Liver (tissue), 3 donors: ENCODE measurements at regions not wholly inside any gene's neighbourhood (a gene's known extent, or its start where the extent isn't known, plus 50 kb on each side); places are given as distances from the start of the nearest gene placed in this dataset.

Experiments
- EGR1 ChIP-seq, 2 donors: IDR thresholded peaks; 2 replicates each; pipeline ENCODE4 v1.6.1; 2016 to 2018; ENCODE audit warnings: antibody characterized with exemption in 2 of 2, low read depth in 2 of 2
- GABPA ChIP-seq, 2 donors: IDR thresholded peaks in 1 of 2; conservative IDR thresholded peaks in 1 of 2; 2 replicates each; pipeline ENCODE4 v1.6.1; 2016; ENCODE audit warnings: antibody characterized with exemption in 2 of 2, mild to moderate bottlenecking in 1 of 2, moderate library complexity in 1 of 2
- HNF4G ChIP-seq: IDR thresholded peaks from 2 replicates; pipeline ENCODE4 v1.6.1; 2016; ENCODE audit warnings: antibody characterized with exemption
- RAD21 ChIP-seq, 2 donors: IDR thresholded peaks; 2 replicates each; pipeline ENCODE4 v1.6.1; 2016; ENCODE audit warnings: antibody characterized with exemption in 2 of 2, mild to moderate bottlenecking in 2 of 2
- RXRA ChIP-seq, 2 donors: IDR thresholded peaks; 2 replicates each; pipeline ENCODE4 v1.6.1; 2017 to 2018; ENCODE audit warnings: antibody characterized with exemption in 2 of 2, mild to moderate bottlenecking in 1 of 2
- SP1 ChIP-seq: IDR thresholded peaks from 2 replicates; pipeline ENCODE4 v1.6.1; 2018; ENCODE audit warnings: antibody characterized with exemption, mild to moderate bottlenecking
- TAF1 ChIP-seq: conservative IDR thresholded peaks from 2 replicates; pipeline ENCODE4 v1.6.1; 2016; ENCODE audit warnings: antibody characterized with exemption, mild to moderate bottlenecking
- YY1 ChIP-seq: IDR thresholded peaks from 2 replicates; pipeline ENCODE4 v1.6.1; 2016; ENCODE audit warnings: antibody characterized with exemption, mild to moderate bottlenecking
- TF ChIP-seq, protein P1 (sequence below): fragments of 150-350 bp; IDR thresholded peaks from 2 replicates; pipeline ENCODE4 v1.5.1; 2017; ENCODE audit warnings: improper control_type of control experiment, low read depth, low read length; ENCODE audit not compliant: missing input control
- TF ChIP-seq, protein P2 (sequence below): IDR thresholded peaks from 2 replicates; pipeline ENCODE4 v1.6.1; 2016; ENCODE audit warnings: antibody characterized with exemption
- TF ChIP-seq, protein P3 (sequence below): IDR thresholded peaks from 2 replicates; pipeline ENCODE4 v1.6.1; 2016; ENCODE audit warnings: antibody characterized with exemption, mild to moderate bottlenecking
- TF ChIP-seq, protein P4 (sequence below): IDR thresholded peaks from 2 replicates; pipeline ENCODE4 v1.6.1; 2016; ENCODE audit warnings: antibody characterized with exemption
- donor health status: healthy.
- donor health status: healthy.

DNA sequence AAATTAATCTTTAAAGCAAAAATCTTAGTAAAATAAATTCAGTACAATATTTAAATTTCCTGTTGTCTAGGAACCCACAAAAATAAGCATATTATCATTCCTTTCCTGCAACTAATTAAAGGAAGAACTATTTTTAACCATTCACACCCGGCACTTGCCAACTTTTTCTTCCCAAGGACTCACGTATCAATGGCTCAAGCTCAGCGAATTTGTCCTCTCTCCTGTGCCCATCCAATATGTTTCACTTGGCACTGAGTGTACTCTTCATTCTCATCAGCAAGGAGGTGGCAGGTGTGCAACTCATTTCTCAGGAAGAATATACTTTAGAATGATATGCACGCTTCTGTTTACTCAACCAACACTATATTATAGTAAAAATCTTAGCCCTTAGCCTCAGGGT lies 419.4 kb downstream of the C6orf118 start:
- TF ChIP-seq, protein P1, sequence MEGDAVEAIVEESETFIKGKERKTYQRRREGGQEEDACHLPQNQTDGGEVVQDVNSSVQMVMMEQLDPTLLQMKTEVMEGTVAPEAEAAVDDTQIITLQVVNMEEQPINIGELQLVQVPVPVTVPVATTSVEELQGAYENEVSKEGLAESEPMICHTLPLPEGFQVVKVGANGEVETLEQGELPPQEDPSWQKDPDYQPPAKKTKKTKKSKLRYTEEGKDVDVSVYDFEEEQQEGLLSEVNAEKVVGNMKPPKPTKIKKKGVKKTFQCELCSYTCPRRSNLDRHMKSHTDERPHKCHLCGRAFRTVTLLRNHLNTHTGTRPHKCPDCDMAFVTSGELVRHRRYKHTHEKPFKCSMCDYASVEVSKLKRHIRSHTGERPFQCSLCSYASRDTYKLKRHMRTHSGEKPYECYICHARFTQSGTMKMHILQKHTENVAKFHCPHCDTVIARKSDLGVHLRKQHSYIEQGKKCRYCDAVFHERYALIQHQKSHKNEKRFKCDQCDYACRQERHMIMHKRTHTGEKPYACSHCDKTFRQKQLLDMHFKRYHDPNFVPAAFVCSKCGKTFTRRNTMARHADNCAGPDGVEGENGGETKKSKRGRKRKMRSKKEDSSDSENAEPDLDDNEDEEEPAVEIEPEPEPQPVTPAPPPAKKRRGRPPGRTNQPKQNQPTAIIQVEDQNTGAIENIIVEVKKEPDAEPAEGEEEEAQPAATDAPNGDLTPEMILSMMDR = no peak
- TF ChIP-seq TAF1 (no peak), RAD21 (IDR thresholded peaks at IDR 0.05) (no peak), YY1 (no peak), HNF4G (no peak), EGR1 (IDR thresholded peaks at IDR 0.05; ENCODE audit: low read depth in 2 of 2) (no peak), RXRA (IDR thresholded peaks at IDR 0.05) (no peak), GABPA (IDR thresholded peaks at IDR 0.05 in 1 of 2, conservative IDR thresholded peaks at IDR 0.05 in 1 of 2) (no peak), SP1 (no peak)
- TF ChIP-seq, protein P2, sequence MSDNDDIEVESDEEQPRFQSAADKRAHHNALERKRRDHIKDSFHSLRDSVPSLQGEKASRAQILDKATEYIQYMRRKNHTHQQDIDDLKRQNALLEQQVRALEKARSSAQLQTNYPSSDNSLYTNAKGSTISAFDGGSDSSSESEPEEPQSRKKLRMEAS = no peak
- TF ChIP-seq, protein P3, sequence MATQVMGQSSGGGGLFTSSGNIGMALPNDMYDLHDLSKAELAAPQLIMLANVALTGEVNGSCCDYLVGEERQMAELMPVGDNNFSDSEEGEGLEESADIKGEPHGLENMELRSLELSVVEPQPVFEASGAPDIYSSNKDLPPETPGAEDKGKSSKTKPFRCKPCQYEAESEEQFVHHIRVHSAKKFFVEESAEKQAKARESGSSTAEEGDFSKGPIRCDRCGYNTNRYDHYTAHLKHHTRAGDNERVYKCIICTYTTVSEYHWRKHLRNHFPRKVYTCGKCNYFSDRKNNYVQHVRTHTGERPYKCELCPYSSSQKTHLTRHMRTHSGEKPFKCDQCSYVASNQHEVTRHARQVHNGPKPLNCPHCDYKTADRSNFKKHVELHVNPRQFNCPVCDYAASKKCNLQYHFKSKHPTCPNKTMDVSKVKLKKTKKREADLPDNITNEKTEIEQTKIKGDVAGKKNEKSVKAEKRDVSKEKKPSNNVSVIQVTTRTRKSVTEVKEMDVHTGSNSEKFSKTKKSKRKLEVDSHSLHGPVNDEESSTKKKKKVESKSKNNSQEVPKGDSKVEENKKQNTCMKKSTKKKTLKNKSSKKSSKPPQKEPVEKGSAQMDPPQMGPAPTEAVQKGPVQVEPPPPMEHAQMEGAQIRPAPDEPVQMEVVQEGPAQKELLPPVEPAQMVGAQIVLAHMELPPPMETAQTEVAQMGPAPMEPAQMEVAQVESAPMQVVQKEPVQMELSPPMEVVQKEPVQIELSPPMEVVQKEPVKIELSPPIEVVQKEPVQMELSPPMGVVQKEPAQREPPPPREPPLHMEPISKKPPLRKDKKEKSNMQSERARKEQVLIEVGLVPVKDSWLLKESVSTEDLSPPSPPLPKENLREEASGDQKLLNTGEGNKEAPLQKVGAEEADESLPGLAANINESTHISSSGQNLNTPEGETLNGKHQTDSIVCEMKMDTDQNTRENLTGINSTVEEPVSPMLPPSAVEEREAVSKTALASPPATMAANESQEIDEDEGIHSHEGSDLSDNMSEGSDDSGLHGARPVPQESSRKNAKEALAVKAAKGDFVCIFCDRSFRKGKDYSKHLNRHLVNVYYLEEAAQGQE = no peak
- TF ChIP-seq, protein P4, sequence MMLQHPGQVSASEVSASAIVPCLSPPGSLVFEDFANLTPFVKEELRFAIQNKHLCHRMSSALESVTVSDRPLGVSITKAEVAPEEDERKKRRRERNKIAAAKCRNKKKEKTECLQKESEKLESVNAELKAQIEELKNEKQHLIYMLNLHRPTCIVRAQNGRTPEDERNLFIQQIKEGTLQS = no peak
